ENCODE measurements at regions not wholly inside any gene's neighbourhood (a gene's known extent, or its start where the extent isn't known, plus 50 kb on each side); places are given as distances from the start of the nearest gene placed in this dataset.
"Not testable (repeated sequence)": the region's sequence is repeated elsewhere in the genome, so short reads cannot be mapped to it uniquely, and the experiment has no call there.

- Mint-ChIP-seq H3K36me3 (ENCODE audit: low read depth) (no peaks in the 10 kb centered on the region), H3K4me3 (no peak overlapping the region), H3K27me3 (ENCODE audit: low read depth) (no peaks in the 10 kb centered on the region), H3K9me3 (no peaks in the 10 kb centered on the region), H3K27ac (no peak overlapping the region), H3K4me1 (ENCODE audit: low read depth) (no peaks in the 10 kb centered on the region)
- no peak for DNase-seq (ENCODE audit: low spot score)
Observed at GRCh38 chr15:20357481-20358065, 184.0 kb downstream of the GOLGA6L6 start.

DNA sequence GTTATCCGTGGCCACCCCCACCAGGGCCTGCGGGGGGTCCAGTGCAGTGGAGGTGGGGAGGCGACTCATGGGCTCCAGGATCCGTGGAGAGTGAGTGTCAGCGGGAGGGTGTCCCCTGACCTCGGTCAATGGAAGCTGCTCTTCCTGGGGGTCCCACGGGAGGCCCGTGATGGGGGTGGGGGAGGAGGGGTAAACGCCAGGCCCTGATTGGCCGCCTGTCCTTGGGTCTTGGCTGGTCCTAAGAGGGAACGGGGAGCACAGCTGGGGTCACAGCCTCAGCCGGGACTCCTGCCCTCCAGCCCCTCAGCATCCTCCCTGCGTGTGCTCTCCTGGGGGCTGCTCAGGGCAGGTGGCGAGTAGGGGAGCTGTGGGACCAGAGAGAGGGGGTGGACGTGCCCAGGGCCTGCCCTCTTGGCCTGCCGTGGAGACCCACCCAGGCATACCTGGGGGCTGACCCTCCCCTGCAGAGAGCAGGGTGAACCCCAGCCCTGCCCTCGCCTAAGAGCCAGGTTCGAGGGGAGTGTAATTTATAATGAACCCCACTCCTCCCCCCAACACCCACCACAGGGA lies 184.6 kb downstream of the GOLGA6L6 start:
- Mint-ChIP-seq H3K27me3 (ENCODE audit: low read depth) (no peaks in the 10 kb centered on the region), H3K9me3 (no peaks in the 10 kb centered on the region), H3K4me1 (ENCODE audit: low read depth) (no peaks in the 10 kb centered on the region), H3K36me3 (ENCODE audit: low read depth) (no peaks in the 10 kb centered on the region), H3K27ac (no peak overlapping the region), H3K4me3 (no peak overlapping the region)
- DNase-seq (ENCODE audit: low spot score) = no peak

- H3K4me3 Mint-ChIP-seq = no peak overlapping the region
- no peaks in the 10 kb centered on the region for H3K27me3 Mint-ChIP-seq (ENCODE audit: low read depth)
- no peaks in the 10 kb centered on the region for H3K36me3 Mint-ChIP-seq (ENCODE audit: low read depth)
- H3K9me3 Mint-ChIP-seq = no peaks in the 10 kb centered on the region
- DNase-seq (ENCODE audit: low spot score) = peak; percentile 64
- H3K4me1 Mint-ChIP-seq (ENCODE audit: low read depth) = no peaks in the 10 kb centered on the region
- peak overlapping the region; percentile 37 for H3K27ac Mint-ChIP-seq
Observed at GRCh38 chr15:20356444-20356910, 185.1 kb downstream of the GOLGA6L6 start.

DNA sequence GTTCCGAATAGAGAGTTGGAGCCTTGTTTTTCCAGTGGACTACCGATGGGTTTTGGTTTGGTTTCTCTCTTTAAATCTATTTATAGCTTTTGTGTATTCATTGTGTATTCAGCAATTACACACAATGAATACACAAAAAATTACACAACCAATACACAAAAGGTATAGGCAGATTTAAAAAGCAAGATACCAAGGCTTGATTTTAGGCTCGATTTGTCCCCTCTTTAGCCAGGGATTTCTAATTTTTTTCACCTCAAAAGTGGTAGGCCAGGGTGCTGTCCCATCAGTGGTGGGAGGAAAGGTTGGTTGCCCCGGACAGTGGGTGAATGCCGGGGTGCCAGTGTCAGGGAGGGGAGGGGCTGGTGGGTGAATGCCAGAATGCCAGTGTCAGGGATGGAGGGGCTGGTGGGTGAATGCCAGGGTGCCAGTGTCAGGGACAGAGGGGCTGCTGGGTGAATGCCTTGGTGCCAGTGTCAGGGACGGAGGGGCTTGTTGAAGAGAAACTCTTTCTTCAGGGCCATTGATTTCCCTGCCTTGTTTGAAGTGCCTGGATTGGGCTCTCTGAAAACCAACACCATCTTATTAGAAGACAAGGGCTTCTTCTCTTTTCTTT lies 186.2 kb downstream of the GOLGA6L6 start:
- no peaks in the 10 kb centered on the region for H3K4me1 Mint-ChIP-seq (ENCODE audit: low read depth)
- H3K27me3 Mint-ChIP-seq (ENCODE audit: low read depth) = no peaks in the 10 kb centered on the region
- H3K9me3 Mint-ChIP-seq = no peaks in the 10 kb centered on the region
- no peaks in the 10 kb centered on the region for H3K36me3 Mint-ChIP-seq (ENCODE audit: low read depth)
- H3K27ac Mint-ChIP-seq = no peak overlapping the region
- no peak overlapping the region for H3K4me3 Mint-ChIP-seq
- no peak for DNase-seq (ENCODE audit: low spot score)

DNA sequence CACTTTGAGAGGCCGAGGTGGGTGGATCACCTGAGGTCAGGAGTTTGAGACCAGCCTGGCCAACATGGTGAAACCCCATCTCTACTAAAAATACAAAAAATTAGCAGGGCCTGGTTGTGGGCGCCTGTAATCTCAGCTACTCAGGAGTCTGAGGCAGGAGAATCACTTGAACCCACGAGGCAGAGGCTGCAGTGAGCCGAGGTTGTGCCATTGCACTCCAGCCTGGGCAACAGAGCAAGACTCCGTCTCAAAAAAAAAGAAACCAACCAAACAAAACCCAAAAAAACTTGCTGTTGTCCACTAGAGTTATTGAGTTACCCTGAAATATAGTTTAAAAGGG lies 186.7 kb downstream of the GOLGA6L6 start:
- not testable (repeated sequence) for H3K27me3 Mint-ChIP-seq (ENCODE audit: low read depth); H3K4me1 Mint-ChIP-seq (ENCODE audit: low read depth); H3K36me3 Mint-ChIP-seq (ENCODE audit: low read depth)

GRCh38 chr15:20353966-20354883 lies 187.4 kb downstream of the GOLGA6L6 start:
- no peak for DNase-seq (ENCODE audit: low spot score)

More for the DNA sequence above, 186.7 kb downstream of the GOLGA6L6 start:
- not testable (repeated sequence) for DNase-seq (ENCODE audit: low spot score); H3K9me3 Mint-ChIP-seq; H3K27ac Mint-ChIP-seq; H3K4me3 Mint-ChIP-seq

DNA sequence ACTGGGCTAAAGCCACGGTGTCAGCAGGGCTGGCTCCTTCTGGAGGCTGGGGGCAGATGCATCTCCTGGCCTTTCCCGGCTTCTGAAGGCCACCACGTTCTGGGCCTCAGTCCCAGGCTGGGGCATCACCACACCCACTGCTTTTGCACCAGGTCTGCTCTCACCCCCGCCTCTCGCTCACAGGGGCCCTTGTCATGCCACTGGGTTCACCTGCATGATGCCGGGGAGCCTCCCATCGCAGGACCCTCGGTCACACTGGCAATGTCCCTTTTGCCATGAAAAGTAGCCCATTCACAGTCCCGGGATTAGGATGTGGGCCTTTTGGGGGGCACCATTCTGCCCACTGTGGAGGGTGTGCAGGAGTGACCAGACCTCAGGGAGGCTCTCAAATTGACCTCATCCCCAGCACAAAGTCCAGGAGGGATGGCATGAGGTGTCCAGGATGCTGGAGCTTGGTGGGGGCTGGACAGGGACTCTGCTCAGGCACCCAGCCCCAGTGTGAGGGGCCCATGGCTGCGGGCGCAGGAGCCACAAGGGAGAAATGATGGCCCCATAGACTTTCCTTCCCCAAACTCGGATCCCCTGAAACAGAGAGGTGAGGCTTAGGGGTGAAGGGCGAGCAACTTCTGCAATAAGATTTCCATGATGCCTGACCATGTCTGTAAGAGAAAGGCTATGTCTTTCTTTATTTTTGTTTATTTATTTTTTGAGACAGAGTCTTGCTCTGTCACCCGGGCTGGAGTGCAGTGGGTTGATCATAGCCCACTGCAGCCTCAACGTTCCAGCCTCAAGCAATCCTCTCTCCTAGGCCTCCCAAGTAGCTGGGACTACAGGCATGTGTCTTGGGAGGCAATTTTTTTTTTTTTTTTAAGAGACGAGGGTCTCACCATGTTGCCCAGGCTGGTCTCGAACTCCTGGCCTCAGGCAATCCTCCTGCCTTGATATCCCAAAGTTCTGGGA lies 189.1 kb downstream of the GOLGA6L6 start:
- Mint-ChIP-seq H3K36me3 (ENCODE audit: low read depth) (no peaks in the 10 kb centered on the region), H3K9me3 (no peaks in the 10 kb centered on the region), H3K4me3 (no peak overlapping the region), H3K4me1 (ENCODE audit: low read depth) (no peaks in the 10 kb centered on the region), H3K27ac (no peak overlapping the region), H3K27me3 (ENCODE audit: low read depth) (no peaks in the 10 kb centered on the region)
- DNase-seq (ENCODE audit: low spot score) = no peak

More at GRCh38 chr15:20353966-20354883, 187.4 kb downstream of the GOLGA6L6 start:
- no peaks in the 10 kb centered on the region for H3K27me3 Mint-ChIP-seq (ENCODE audit: low read depth)
- no peak overlapping the region for H3K4me3 Mint-ChIP-seq
- H3K9me3 Mint-ChIP-seq = no peaks in the 10 kb centered on the region
- H3K36me3 Mint-ChIP-seq (ENCODE audit: low read depth) = no peaks in the 10 kb centered on the region
- H3K4me1 Mint-ChIP-seq (ENCODE audit: low read depth) = no peaks in the 10 kb centered on the region
- no peak overlapping the region for H3K27ac Mint-ChIP-seq

GRCh38 chr15:20351448-20351971 lies 190.1 kb downstream of the GOLGA6L6 start:
- H3K9me3 Mint-ChIP-seq = no peaks in the 10 kb centered on the region
- no peaks in the 10 kb centered on the region for H3K4me1 Mint-ChIP-seq (ENCODE audit: low read depth)
- no peaks in the 10 kb centered on the region for H3K27me3 Mint-ChIP-seq (ENCODE audit: low read depth)
- DNase-seq (ENCODE audit: low spot score) = no peak
- H3K4me3 Mint-ChIP-seq = no peak overlapping the region
- H3K36me3 Mint-ChIP-seq (ENCODE audit: low read depth) = no peaks in the 10 kb centered on the region
- H3K27ac Mint-ChIP-seq = no peak overlapping the region

DNA sequence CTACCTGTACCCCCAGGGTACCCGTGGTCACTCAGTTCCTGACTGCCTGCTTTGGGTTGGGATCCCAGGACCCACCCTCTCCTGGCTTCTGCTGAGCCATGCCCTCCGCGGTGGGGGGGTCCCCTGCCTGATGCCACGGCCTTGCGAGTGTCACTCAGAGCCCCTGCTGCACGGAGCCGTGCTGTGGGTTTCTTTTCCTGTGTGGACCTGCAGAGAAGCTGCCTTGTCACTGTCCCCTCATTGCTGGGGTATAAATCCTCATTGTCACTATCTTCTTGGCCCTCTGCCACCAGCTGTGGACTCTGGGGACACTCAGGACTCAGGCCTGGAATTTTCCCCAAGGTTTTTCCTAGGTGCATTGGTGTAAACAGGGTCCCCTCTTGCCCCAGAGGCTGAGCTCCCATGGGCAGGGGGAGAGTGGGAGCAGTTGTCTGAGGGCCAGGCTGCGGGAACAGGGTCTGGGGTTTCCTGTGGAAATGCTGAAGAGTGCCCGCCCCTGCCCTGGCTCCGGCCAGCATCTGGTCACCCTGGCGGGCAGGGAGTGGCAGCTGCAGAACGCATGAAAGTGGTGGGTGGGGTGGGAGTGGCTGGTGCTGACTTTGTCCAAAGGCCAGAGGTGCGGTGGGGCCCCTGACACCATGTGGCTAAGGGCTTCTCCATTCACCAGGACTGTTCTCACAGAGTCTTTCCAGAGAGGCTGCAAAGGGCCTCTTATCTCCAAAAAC lies 191.7 kb downstream of the GOLGA6L6 start:
- Mint-ChIP-seq H3K4me1 (ENCODE audit: low read depth) (no peaks in the 10 kb centered on the region), H3K4me3 (no peak overlapping the region), H3K27me3 (ENCODE audit: low read depth) (no peaks in the 10 kb centered on the region), H3K36me3 (ENCODE audit: low read depth) (no peaks in the 10 kb centered on the region), H3K27ac (no peak overlapping the region), H3K9me3 (no peaks in the 10 kb centered on the region)
- no peak for DNase-seq (ENCODE audit: low spot score)

DNA sequence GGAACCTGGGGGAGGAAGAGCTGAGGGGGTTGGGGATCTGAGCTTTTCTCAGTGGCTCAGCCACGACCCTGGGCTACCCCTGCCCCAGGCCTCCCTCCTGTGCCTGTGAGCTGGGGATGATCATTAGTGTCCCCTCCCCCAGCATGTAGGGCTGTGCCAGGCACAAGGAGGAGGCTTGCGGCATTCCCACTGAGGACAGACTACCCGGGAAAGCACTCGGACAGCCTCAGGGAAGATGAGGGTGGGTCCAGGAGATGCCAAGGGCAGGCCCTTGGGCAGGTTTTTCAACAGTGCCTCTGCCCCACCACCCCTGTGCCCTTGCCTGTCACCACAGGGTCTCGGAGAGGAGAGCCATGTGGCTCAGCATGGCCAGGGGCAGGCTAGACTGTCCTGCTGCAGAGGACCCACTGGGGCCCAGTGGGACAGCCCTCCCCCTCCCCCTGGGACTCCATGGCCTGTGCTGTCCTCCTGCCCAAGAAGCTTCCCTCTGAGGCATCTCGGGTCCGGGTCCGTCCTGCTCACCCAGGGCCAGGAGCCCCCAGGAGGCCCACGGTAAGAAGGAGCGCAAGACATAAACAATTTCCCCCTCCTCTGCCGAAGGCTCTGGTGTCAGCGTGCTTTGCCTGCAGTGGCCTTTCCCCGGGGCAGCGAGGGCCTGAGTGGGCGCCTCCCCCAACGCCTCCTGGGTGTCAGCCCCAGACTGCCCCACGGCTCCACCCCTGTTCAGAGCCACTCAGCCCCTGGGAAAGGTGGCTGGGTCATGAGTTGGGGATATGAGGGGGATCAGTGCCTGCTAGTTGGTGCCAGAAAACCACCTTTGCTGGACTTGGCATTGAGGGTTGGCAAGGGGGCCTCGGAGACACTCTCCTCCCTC lies 192.5 kb downstream of the GOLGA6L6 start:
- H3K27ac Mint-ChIP-seq = no peak overlapping the region
- H3K4me1 Mint-ChIP-seq (ENCODE audit: low read depth) = no peaks in the 10 kb centered on the region
- no peaks in the 10 kb centered on the region for H3K27me3 Mint-ChIP-seq (ENCODE audit: low read depth)
- DNase-seq (ENCODE audit: low spot score) = no peak
- no peak overlapping the region for H3K4me3 Mint-ChIP-seq
- H3K36me3 Mint-ChIP-seq (ENCODE audit: low read depth) = no peaks in the 10 kb centered on the region
- no peaks in the 10 kb centered on the region for H3K9me3 Mint-ChIP-seq

DNA sequence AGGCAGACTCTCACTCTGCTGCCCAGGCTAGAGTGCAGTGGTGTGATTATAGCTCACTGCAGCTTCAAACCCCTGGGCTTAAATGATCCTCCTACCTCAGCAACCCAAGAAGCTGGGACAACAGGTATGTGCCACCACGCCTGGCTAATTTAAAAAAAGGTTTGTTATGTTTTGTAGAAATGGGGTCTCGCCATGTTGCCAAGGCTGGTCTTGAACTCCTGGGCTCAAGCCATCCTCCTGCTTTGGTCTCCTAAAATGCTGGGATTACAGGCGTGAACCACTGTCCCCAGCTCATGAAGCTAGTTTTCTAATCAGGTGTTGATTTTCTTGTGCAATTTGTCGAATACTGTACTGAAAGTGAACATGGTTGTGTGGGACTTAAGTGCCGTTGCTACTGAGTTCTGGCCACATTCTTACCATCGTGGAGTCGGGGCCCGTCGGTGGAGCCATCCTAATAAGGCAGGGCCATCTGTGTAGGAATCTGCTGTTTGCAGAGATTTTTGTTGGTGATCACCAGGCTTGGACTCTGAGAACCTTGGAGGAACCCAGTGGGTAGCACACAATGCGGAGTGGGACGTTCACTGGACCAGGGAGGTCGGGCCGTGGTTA lies 193.2 kb downstream of the GOLGA6L6 start:
- DNase-seq (ENCODE audit: low spot score) = no peak
- H3K4me1 Mint-ChIP-seq (ENCODE audit: low read depth) = no peaks in the 10 kb centered on the region
- no peaks in the 10 kb centered on the region for H3K36me3 Mint-ChIP-seq (ENCODE audit: low read depth)
- no peak overlapping the region for H3K4me3 Mint-ChIP-seq
- no peaks in the 10 kb centered on the region for H3K27me3 Mint-ChIP-seq (ENCODE audit: low read depth)
- H3K9me3 Mint-ChIP-seq = no peaks in the 10 kb centered on the region
- H3K27ac Mint-ChIP-seq = no peak overlapping the region
